Testis (tissue), 2 donors: ENCODE measurements at regions not wholly inside any gene's neighbourhood (a gene's known extent, or its start where the extent isn't known, plus 50 kb on each side); places are given as distances from the start of the nearest gene placed in this dataset.
"Not testable (repeated sequence)": the region's sequence is repeated elsewhere in the genome, so short reads cannot be mapped to it uniquely, and the experiment has no call there.

Experiments used
- DNase-seq: peaks from one replicate; pipeline ENCODE4 v3.0.0-alpha.2; 2019
- H3K27ac ChIP-seq, 2 donors: fragments of 200-600 bp; sonication (generic); one replicate each; pipeline ENCODE4 v1.5.1; 2019
- H3K27me3 ChIP-seq: fragments of 200-600 bp; sonication (generic); one replicate; pipeline ENCODE4 v1.5.1; 2019
- H3K36me3 ChIP-seq: fragments of 200-600 bp; sonication (generic); one replicate; pipeline ENCODE4 v1.5.1; 2017; ENCODE audit warnings: low read depth; ENCODE audit errors: missing control alignments
- H3K4me1 ChIP-seq: fragments of 200-600 bp; sonication (generic); one replicate; pipeline ENCODE4 v1.5.1; 2019
- H3K4me3 ChIP-seq, 2 donors: fragments of 200-600 bp; sonication (generic); one replicate each; pipeline ENCODE4 v1.5.1; 2017 to 2019
- H3K9me3 ChIP-seq: fragments of 200-600 bp; sonication (generic); one replicate; pipeline ENCODE4 v1.5.1; 2017
- POLR2A ChIP-seq: fragments of 450-650 bp; IDR thresholded peaks from one replicate; pipeline ENCODE4 v1.6.1; 2017; ENCODE audit warnings: antibody characterized with exemption, mild to moderate bottlenecking, moderate library complexity
- WGBS, 2 donors: methylation state at CpG; one replicate each; pipeline ENCODE4 v1.1.5; 2018; 5-methylcytosine and 5-hydroxymethylcytosine counted together
- intact Hi-C: fragments of 100-400 bp; cut with DNase I; formaldehyde crosslinking; loops from one replicate; pipeline ENCODE4 v1.15.1; 2023; ENCODE audit warnings: low total_unique reads
- TF ChIP-seq, protein P1 (sequence below), 3 experiments: fragments of 450-650 bp in 2 of 3; fragments of 200-600 bp in 1 of 3; sonication (generic) in 1 of 3; IDR thresholded peaks; one replicate each; pipeline ENCODE4 v1.5.1; 2016 to 2019; ENCODE audit warnings: antibody characterized with exemption in 3 of 3, mild to moderate bottlenecking in 2 of 3, moderate library complexity in 1 of 3

DNA sequence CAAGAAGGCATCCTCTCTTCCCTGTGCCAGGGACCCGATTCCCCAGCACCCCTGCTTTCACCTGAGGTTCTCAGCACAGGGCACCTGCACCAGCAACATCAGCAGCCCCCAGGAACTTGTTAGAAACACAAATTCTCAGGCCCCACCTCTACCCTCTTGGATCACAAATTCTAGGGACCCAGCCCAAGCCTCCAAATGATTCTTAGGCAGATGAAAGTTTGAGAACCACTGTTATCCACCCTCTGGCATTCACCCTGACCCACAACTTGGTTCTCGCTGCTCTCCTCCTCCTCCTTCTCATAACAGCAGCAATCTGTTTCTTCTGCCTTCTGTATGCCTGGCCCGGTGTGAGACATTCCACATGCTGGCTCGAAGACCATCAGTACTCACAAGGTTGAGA lies 60.3 kb upstream of the HIVEP3 start:
- Histone ChIP-seq H3K27ac (no peak overlapping the region), H3K36me3 (no peaks in the 10 kb centered on the region), H3K4me1 (no peaks in the 10 kb centered on the region), H3K9me3 (no peaks in the 10 kb centered on the region), H3K4me3 (no peak overlapping the region), H3K27me3 (no peaks in the 10 kb centered on the region)
- DNase-seq, result no peak
- WGBS, 2 donors, result 94 to 97% methylated on average over 3 to 4 of the region's 4 CpGs
- TF ChIP-seq, protein P1, sequence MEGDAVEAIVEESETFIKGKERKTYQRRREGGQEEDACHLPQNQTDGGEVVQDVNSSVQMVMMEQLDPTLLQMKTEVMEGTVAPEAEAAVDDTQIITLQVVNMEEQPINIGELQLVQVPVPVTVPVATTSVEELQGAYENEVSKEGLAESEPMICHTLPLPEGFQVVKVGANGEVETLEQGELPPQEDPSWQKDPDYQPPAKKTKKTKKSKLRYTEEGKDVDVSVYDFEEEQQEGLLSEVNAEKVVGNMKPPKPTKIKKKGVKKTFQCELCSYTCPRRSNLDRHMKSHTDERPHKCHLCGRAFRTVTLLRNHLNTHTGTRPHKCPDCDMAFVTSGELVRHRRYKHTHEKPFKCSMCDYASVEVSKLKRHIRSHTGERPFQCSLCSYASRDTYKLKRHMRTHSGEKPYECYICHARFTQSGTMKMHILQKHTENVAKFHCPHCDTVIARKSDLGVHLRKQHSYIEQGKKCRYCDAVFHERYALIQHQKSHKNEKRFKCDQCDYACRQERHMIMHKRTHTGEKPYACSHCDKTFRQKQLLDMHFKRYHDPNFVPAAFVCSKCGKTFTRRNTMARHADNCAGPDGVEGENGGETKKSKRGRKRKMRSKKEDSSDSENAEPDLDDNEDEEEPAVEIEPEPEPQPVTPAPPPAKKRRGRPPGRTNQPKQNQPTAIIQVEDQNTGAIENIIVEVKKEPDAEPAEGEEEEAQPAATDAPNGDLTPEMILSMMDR (IDR thresholded peaks at IDR 0.05), result no peak
- no peak for TF ChIP-seq POLR2A
- intact Hi-C loops, result no loop called here

- no peaks in the 10 kb centered on the region for H3K27me3 ChIP-seq
- TF ChIP-seq POLR2A, result no peak
- TF ChIP-seq, protein P1 (IDR thresholded peaks at IDR 0.05), result no peak
- H3K4me1 ChIP-seq, result no peaks in the 10 kb centered on the region
- no peak overlapping the region for H3K4me3 ChIP-seq
- H3K9me3 ChIP-seq, result no peaks in the 10 kb centered on the region
- 72 to 89% methylated on average over 3 to 4 of the region's 4 CpGs for WGBS, 2 donors
- intact Hi-C loops, result no loop called here
- H3K27ac ChIP-seq, result no peak overlapping the region
- DNase-seq, result no peak
- H3K36me3 ChIP-seq, result no peaks in the 10 kb centered on the region
Measured at GRCh38 chr1:41977326-41977725, 58.6 kb upstream of the HIVEP3 start.

DNA sequence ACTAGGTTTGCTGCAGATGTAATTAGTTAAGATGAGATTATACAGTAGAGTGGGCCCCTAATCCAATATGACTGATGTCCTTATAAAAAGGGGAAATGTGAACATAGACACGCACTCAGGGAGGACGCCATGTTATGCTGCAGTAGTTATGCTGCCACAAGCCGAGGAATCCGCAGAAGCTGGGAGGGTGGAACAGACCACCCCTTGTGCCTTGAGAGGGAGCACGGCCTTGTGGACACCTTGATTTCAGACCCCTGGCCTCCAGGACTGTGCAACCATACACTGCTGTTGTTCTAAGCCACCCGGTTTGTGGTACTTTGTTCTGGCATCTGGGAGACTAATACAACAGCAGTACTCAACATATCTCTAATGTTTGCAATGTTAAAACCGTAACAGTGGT lies 57.9 kb upstream of the HIVEP3 start:
- H3K9me3 ChIP-seq, result no peaks in the 10 kb centered on the region
- H3K4me3 ChIP-seq, result no peak overlapping the region
- intact Hi-C loops, result no loop called here
- H3K27ac ChIP-seq, result no peak overlapping the region
- H3K36me3 ChIP-seq, result no peaks in the 10 kb centered on the region
- no peak for DNase-seq
- 87 to 96% methylated on average over 7 of the region's 7 CpGs for WGBS, 2 donors
- no peak for TF ChIP-seq POLR2A
- no peaks in the 10 kb centered on the region for H3K4me1 ChIP-seq
- no peaks in the 10 kb centered on the region for H3K27me3 ChIP-seq

- no peak for TF ChIP-seq POLR2A
- TF ChIP-seq, protein P1 (IDR thresholded peaks at IDR 0.05), result no peak
- H3K36me3 ChIP-seq, result no peaks in the 10 kb centered on the region
- no peak overlapping the region for H3K4me3 ChIP-seq
- H3K4me1 ChIP-seq, result no peaks in the 10 kb centered on the region
- no peak for DNase-seq
- H3K27me3 ChIP-seq, result no peaks in the 10 kb centered on the region
- H3K9me3 ChIP-seq, result no peaks in the 10 kb centered on the region
- intact Hi-C loops, result no loop called here
- no peak overlapping the region for H3K27ac ChIP-seq
- 80 to 85% methylated on average over 12 of the region's 12 CpGs for WGBS, 2 donors
Measured at GRCh38 chr1:41975850-41976569, 57.3 kb upstream of the HIVEP3 start.

- H3K4me3 ChIP-seq, result no peak overlapping the region
- H3K9me3 ChIP-seq, result no peaks in the 10 kb centered on the region
- intact Hi-C loops, result no loop called here
- no peaks in the 10 kb centered on the region for H3K4me1 ChIP-seq
- no peak for DNase-seq
- H3K27me3 ChIP-seq, result no peaks in the 10 kb centered on the region
- no peaks in the 10 kb centered on the region for H3K36me3 ChIP-seq
- H3K27ac ChIP-seq, result no peak overlapping the region
- no peak for TF ChIP-seq POLR2A
Measured at GRCh38 chr1:41975121-41975520, 56.4 kb upstream of the HIVEP3 start.

GRCh38 chr1:41968557-41968956 lies 49.8 kb upstream of the HIVEP3 start:
- H3K4me1 ChIP-seq, H3K9me3 ChIP-seq, DNase-seq, H3K36me3 ChIP-seq, H3K27me3 ChIP-seq, H3K4me3 ChIP-seq, intact Hi-C loops, H3K27ac ChIP-seq: not testable (repeated sequence)
